ENCODE measurements at regions not wholly inside any gene's neighbourhood (a gene's known extent, or its start where the extent isn't known, plus 50 kb on each side); places are given as distances from the start of the nearest gene placed in this dataset.
"Not testable (repeated sequence)": the region's sequence is repeated elsewhere in the genome, so short reads cannot be mapped to it uniquely, and the experiment has no call there.

DNA sequence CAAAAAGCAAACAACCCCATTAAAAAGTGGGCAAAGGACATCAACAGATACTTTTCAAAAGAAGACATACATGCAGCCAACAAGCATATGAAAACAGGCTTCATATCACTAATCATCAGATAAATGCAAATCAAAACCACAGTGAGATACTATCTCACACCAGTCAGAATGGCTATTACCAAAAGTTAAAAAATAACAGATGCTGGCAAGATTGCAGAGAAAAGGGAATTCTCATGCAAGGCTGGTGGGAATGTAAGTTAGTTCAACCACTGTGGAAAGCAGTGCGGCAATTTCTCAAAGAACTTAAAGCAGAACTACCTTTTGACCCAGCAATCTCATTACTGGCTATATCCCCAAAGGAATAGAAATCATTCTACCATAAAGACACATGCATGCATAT is 260.8 kb downstream of the C11orf87 start:
- H3K27me3 ChIP-seq (ENCODE audit: control insufficient read depth, insufficient read depth, low read length); H3K4me2 ChIP-seq (ENCODE audit: low read length); H3K9me3 ChIP-seq (replicated peaks; ENCODE audit: low read length); H3K4me1 ChIP-seq (ENCODE audit: control insufficient read depth, insufficient read depth, low read length); H3K9ac ChIP-seq (ENCODE audit: low read depth, low read length); H3K36me3 ChIP-seq (ENCODE audit: insufficient read depth, low read length); H3K4me3 ChIP-seq (ENCODE audit: low read length): not testable (repeated sequence)

DNA sequence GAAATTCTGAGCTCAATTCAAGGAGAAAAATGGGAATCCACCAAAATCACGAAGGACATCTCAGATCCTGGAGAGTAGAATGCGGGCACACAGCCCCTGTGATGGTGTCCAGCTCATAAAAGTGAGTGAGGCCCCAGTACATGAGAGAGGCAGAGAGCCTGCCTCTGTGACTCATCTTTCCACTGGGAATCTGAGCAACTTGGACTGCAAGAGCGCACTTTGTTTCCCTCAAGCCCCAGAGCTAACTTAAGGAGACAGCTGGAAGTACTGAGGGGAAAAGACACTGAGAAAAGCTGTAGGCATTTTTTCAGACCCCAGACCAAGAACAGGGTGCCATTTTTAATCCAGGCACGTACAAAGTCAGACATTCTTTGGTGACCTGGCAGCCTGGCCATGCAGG is 273.7 kb downstream of the C11orf87 start:
- H3K4me3 ChIP-seq (ENCODE audit: low read length): no peak overlapping the region
- H3K36me3 ChIP-seq (ENCODE audit: insufficient read depth, low read length): no peaks in the 10 kb centered on the region
- peaks cover 4% of the 10 kb centered on the region for H3K4me1 ChIP-seq (ENCODE audit: control insufficient read depth, insufficient read depth, low read length)
- H3K9ac ChIP-seq (ENCODE audit: low read depth, low read length): no peak overlapping the region
- no peak overlapping the region for H3K4me2 ChIP-seq (ENCODE audit: low read length)
- no peaks in the 10 kb centered on the region for H3K27me3 ChIP-seq (ENCODE audit: control insufficient read depth, insufficient read depth, low read length)
- peaks cover 16% of the 10 kb centered on the region for H3K9me3 ChIP-seq (replicated peaks; ENCODE audit: low read length)

DNA sequence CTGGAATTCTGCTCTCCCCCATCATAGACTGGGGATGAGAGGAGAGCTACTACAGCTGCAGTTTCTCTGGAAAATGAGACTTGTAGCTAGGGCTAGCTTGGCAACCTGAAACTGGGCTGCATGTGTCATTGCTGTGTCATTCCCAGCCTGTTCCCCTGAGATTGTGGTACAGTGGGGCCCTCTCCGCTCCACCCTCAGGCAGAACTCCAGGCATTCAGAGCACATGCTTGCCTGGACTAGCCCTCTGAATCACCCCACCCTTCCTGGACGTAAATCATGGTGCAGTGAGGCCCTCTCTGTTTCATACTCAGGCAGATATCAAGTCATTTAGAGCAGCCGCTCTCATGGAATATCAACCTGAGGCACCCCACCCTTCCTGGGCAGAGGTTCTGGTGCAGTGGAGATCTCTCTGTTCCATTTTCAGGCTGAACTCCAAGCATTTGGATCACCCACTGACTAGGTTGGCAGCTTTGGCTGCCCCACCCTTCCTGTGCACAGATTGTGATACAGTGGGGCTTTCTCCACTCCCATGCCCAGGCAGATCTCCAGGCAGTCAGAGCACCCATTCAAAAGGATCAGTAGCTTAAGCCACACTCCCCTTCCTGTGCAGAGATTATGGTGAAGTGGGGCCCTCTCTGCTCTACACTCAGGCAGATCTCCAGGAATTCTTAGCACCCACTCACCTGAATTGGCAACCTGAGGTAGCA is 274.4 kb downstream of the C11orf87 start:
- H3K4me3 ChIP-seq (ENCODE audit: low read length): no peak overlapping the region
- no peak overlapping the region for H3K9ac ChIP-seq (ENCODE audit: low read depth, low read length)
- H3K4me2 ChIP-seq (ENCODE audit: low read length): no peak overlapping the region
- H3K4me1 ChIP-seq (ENCODE audit: control insufficient read depth, insufficient read depth, low read length): peaks cover 4% of the 10 kb centered on the region
- no peaks in the 10 kb centered on the region for H3K36me3 ChIP-seq (ENCODE audit: insufficient read depth, low read length)
- no peaks in the 10 kb centered on the region for H3K27me3 ChIP-seq (ENCODE audit: control insufficient read depth, insufficient read depth, low read length)
- H3K9me3 ChIP-seq (replicated peaks; ENCODE audit: low read length): peaks cover 16% of the 10 kb centered on the region

DNA sequence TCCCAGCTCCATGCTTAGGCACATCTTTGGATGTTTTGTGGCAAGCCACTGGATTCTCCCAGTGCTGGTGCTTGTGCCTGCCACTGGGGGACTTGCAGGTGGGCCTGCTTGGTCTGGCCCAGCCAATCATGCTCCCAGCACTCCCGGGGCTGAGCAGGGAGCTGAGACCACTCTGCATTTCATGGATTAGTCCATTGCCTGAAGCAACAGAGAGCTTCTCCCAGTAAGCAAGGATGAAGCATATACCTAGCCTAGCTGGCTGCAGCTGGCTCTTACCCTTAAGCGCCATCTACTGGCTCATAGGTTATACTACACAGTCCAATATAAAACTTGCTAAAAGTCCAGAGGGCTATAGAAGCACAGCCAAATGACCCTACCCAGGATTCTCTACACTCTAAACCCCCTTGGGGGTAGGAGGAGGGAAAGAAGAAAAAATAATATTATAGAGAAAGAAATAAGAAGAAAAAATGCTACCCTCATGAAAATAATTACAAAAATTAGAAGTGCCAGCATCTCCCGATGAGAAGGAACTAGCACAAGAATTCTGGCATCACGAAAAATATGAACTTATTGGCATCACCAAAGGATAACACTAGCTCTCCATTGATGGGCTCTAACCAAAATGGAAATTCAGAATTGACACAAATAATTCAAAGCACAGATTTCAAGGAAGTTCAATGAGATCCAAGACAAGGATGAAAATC is 275.3 kb downstream of the C11orf87 start:
- Histone ChIP-seq H3K4me3 (ENCODE audit: low read length) (no peak overlapping the region), H3K4me1 (ENCODE audit: control insufficient read depth, insufficient read depth, low read length) (peaks cover 4% of the 10 kb centered on the region), H3K36me3 (ENCODE audit: insufficient read depth, low read length) (no peaks in the 10 kb centered on the region), H3K27me3 (ENCODE audit: control insufficient read depth, insufficient read depth, low read length) (no peaks in the 10 kb centered on the region), H3K4me2 (ENCODE audit: low read length) (no peak overlapping the region), H3K9me3 (replicated peaks; ENCODE audit: low read length) (peaks cover 16% of the 10 kb centered on the region), H3K9ac (ENCODE audit: low read depth, low read length) (no peak overlapping the region)

DNA sequence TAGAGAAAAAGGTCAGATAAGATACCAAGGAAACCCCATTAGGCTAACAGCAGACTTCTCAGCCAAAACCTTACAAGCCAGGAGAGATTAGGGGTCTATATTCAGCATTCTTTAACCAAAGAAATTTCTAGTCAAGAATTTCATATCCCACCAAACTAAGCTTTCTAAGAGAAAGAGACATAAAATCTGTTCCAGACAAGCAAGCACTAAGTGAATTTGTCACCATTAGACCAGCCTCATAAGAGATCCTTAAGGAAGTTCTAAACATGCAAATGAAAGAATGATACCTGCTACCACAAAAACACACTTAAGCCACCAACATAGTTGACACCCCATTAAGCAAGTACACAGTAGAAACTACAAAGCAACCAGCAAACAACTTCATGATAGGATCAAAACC is 276.2 kb downstream of the C11orf87 start:
- Histone ChIP-seq H3K9ac (ENCODE audit: low read depth, low read length) (no peak overlapping the region), H3K36me3 (ENCODE audit: insufficient read depth, low read length) (no peaks in the 10 kb centered on the region), H3K27me3 (ENCODE audit: control insufficient read depth, insufficient read depth, low read length) (no peaks in the 10 kb centered on the region), H3K9me3 (replicated peaks; ENCODE audit: low read length) (peaks cover 16% of the 10 kb centered on the region), H3K4me3 (ENCODE audit: low read length) (no peak overlapping the region), H3K4me1 (ENCODE audit: control insufficient read depth, insufficient read depth, low read length) (peaks cover 4% of the 10 kb centered on the region), H3K4me2 (ENCODE audit: low read length) (no peak overlapping the region)

DNA sequence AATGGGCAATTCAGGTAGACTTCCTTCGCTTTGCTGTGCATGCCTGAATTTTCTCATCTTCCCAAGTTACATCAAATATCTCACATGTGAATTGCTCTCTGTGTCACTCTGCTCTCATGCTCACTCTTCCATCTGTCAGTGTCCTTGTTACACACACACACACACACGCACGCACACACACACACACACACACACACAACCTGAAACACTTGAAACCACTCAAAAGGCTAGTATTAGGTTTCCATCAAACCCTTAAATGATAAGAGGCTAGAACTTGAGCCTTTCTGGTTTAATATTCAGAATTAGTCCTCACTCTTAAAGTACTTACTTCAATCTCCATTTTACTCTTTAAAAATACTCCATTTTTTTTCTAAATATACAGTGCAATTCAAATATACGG is 282.4 kb downstream of the C11orf87 start:
- Histone ChIP-seq H3K36me3 (ENCODE audit: insufficient read depth, low read length) (no peaks in the 10 kb centered on the region), H3K4me3 (ENCODE audit: low read length) (no peak overlapping the region), H3K4me2 (ENCODE audit: low read length) (no peak overlapping the region), H3K9ac (ENCODE audit: low read depth, low read length) (no peak overlapping the region), H3K9me3 (replicated peaks; ENCODE audit: low read length) (no peaks in the 10 kb centered on the region), H3K4me1 (ENCODE audit: control insufficient read depth, insufficient read depth, low read length) (no peaks in the 10 kb centered on the region), H3K27me3 (ENCODE audit: control insufficient read depth, insufficient read depth, low read length) (no peaks in the 10 kb centered on the region)

DNA sequence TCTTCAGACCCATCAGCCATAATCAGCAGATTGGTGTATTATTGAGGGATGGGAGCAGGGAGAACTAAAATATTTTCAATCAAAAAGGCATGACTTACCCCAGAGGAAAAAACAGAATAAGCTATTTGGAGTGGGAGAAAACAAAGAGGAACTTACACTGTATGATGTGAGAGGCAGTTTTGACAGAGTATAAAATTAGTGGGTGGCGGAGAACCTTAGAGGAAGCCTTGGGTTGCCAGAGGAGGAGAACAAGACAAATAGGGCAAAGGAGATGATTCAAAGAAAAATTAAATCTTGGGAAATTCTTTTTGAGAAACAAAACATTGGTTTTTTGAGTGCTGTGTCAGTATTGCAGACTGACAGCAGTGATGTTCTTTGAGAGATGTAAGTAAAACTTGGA is 285.0 kb downstream of the C11orf87 start:
- no peaks in the 10 kb centered on the region for H3K27me3 ChIP-seq (ENCODE audit: control insufficient read depth, insufficient read depth, low read length)
- no peak overlapping the region for H3K4me2 ChIP-seq (ENCODE audit: low read length)
- no peaks in the 10 kb centered on the region for H3K9me3 ChIP-seq (replicated peaks; ENCODE audit: low read length)
- no peak overlapping the region for H3K9ac ChIP-seq (ENCODE audit: low read depth, low read length)
- H3K4me3 ChIP-seq (ENCODE audit: low read length): no peak overlapping the region
- no peaks in the 10 kb centered on the region for H3K4me1 ChIP-seq (ENCODE audit: control insufficient read depth, insufficient read depth, low read length)
- no peaks in the 10 kb centered on the region for H3K36me3 ChIP-seq (ENCODE audit: insufficient read depth, low read length)

DNA sequence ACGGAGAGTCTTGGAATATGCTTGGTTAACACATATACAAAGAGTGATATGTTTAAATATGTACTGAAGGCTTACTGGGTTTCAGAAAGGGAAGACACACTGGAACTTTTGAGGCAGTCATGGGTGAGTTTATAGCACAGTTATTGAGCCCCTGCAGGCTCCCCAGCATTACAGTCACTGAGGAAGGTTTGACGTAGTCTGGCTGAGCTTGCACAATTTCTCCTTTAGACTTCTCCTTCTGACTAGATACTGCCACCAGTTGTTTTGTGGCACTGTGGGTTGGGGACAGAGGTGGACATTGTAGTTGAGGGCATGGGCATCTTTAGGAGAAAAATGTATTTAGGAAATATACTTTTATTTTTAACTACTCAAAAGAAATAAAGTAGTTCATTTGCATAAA is 285.4 kb downstream of the C11orf87 start:
- no peak overlapping the region for H3K4me3 ChIP-seq (ENCODE audit: low read length)
- no peaks in the 10 kb centered on the region for H3K9me3 ChIP-seq (replicated peaks; ENCODE audit: low read length)
- H3K36me3 ChIP-seq (ENCODE audit: insufficient read depth, low read length): no peaks in the 10 kb centered on the region
- H3K4me2 ChIP-seq (ENCODE audit: low read length): no peak overlapping the region
- no peak overlapping the region for H3K9ac ChIP-seq (ENCODE audit: low read depth, low read length)
- no peaks in the 10 kb centered on the region for H3K4me1 ChIP-seq (ENCODE audit: control insufficient read depth, insufficient read depth, low read length)
- H3K27me3 ChIP-seq (ENCODE audit: control insufficient read depth, insufficient read depth, low read length): no peaks in the 10 kb centered on the region

DNA sequence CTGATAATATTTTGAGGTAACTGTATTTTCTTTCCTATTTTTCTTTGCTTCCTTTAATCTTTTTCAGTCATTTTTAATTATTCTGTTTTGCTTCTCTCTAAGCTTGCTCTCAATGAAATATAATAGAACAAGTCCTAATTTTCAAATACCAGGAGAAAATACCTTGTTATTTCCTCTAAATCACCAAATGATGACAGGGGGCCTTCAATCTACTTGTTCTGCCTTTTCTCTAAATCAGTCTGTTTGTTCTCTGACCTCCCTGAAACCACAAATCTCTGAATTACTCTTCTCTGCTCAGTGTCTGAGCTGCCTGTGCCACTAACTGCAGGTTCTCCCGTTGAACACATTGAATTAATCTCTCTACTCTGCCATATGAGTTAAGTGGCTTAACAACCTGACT is 286.2 kb downstream of the C11orf87 start:
- Histone ChIP-seq H3K4me1 (ENCODE audit: control insufficient read depth, insufficient read depth, low read length) (no peaks in the 10 kb centered on the region), H3K36me3 (ENCODE audit: insufficient read depth, low read length) (no peaks in the 10 kb centered on the region), H3K4me2 (ENCODE audit: low read length) (no peak overlapping the region), H3K9ac (ENCODE audit: low read depth, low read length) (no peak overlapping the region), H3K4me3 (ENCODE audit: low read length) (no peak overlapping the region), H3K9me3 (replicated peaks; ENCODE audit: low read length) (no peaks in the 10 kb centered on the region), H3K27me3 (ENCODE audit: control insufficient read depth, insufficient read depth, low read length) (no peaks in the 10 kb centered on the region)

DNA sequence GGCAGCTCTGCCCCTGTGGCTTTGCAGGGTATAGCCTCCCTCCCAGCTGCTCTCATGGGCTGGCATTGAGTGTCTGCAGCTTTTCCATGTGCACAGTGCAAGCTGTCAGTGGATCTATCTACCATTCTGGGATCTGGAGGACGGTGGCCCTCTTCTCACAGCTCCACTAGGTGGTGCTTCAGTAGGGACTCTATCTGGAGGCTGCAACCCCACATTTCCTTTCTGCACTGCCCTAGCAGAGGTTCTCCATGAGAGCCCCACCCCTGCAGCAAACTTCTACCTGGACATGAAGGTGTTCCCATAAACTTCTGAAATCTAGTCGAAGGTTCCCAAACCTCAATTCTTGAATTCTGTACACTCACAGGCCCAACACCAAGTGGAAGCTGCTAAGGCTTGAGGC is 292.5 kb downstream of the C11orf87 start:
- not testable (repeated sequence) for H3K4me1 ChIP-seq (ENCODE audit: control insufficient read depth, insufficient read depth, low read length); H3K4me2 ChIP-seq (ENCODE audit: low read length); H3K9me3 ChIP-seq (replicated peaks; ENCODE audit: low read length); H3K27me3 ChIP-seq (ENCODE audit: control insufficient read depth, insufficient read depth, low read length); H3K36me3 ChIP-seq (ENCODE audit: insufficient read depth, low read length); H3K9ac ChIP-seq (ENCODE audit: low read depth, low read length); H3K4me3 ChIP-seq (ENCODE audit: low read length)

DNA sequence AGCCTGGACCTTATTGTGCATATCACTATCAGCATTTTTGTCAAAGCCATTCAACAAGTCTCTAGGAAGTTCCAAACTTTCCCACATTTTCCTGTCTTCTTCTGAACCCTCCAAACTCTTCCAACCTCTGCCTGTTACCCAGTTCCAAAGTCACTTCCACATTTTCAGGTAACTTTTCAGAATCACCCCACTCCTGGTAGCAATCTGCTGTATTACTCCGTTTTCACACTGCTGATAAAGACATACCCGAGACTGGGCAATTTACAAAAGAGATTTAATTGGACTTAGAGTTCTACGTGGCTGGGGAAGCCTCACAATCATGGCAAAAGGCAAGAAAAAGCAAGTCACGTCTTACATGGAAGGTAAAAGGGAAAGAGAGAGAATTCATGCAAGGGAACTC is 293.4 kb downstream of the C11orf87 start:
- not testable (repeated sequence) for H3K36me3 ChIP-seq (ENCODE audit: insufficient read depth, low read length); H3K9me3 ChIP-seq (replicated peaks; ENCODE audit: low read length); H3K4me1 ChIP-seq (ENCODE audit: control insufficient read depth, insufficient read depth, low read length); H3K27me3 ChIP-seq (ENCODE audit: control insufficient read depth, insufficient read depth, low read length); H3K9ac ChIP-seq (ENCODE audit: low read depth, low read length); H3K4me2 ChIP-seq (ENCODE audit: low read length); H3K4me3 ChIP-seq (ENCODE audit: low read length)

DNA sequence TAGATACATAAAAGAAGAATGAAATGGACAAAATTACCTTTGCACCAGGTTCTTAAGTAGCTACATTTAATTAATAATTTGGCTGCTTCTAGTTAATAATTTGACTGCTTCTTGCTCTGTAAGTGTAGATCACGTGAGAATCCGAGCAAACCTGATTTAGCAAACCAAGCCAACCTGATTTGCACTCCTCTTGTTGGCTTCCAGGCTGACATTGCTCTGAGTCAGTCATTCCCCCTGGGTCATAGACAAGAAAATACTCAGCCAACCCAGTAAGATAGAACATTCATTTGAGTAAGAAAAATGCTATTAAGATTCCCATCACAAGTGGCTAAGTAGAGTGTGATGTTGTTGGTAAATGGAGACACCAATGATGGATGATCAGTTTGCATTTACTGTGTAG is 304.1 kb downstream of the C11orf87 start:
- H3K36me3 ChIP-seq (ENCODE audit: insufficient read depth, low read length): no peaks in the 10 kb centered on the region
- H3K9ac ChIP-seq (ENCODE audit: low read depth, low read length): no peak overlapping the region

More for the DNA sequence above, 304.1 kb downstream of the C11orf87 start:
- no peaks in the 10 kb centered on the region for H3K9me3 ChIP-seq (replicated peaks; ENCODE audit: low read length)
- no peaks in the 10 kb centered on the region for H3K27me3 ChIP-seq (ENCODE audit: control insufficient read depth, insufficient read depth, low read length)
- H3K4me2 ChIP-seq (ENCODE audit: low read length): no peak overlapping the region
- no peak overlapping the region for H3K4me3 ChIP-seq (ENCODE audit: low read length)
- no peaks in the 10 kb centered on the region for H3K4me1 ChIP-seq (ENCODE audit: control insufficient read depth, insufficient read depth, low read length)
